ENCODE measurements at regions not wholly inside any gene's neighbourhood (a gene's known extent, or its start where the extent isn't known, plus 50 kb on each side); places are given as distances from the start of the nearest gene placed in this dataset.

GRCh38 chr12:73307260-73307659 lies 1035.1 kb downstream of the TRHDE start (continued):
- no peak for TF ChIP-seq NRF1 (IDR thresholded peaks at IDR 0.05; ENCODE audit: low read depth, low read length)
- TF ChIP-seq CHD7 (IDR thresholded peaks at IDR 0.05; ENCODE audit: insufficient replicate concordance, low read length), result no peak

All from H1 (cell line).